MM.1S (cell line): ENCODE measurements at regions not wholly inside any gene's neighbourhood (a gene's known extent, or its start where the extent isn't known, plus 50 kb on each side); places are given as distances from the start of the nearest gene placed in this dataset.

Experiments used
- CTCF ChIP-seq: fragments of 300-600 bp; sonication (generic); IDR thresholded peaks from 2 replicates; pipeline ENCODE4 v1.5.1; 2016; ENCODE audit warnings: antibody characterized with exemption, low read length, mixed read lengths
- EZH2 ChIP-seq: fragments of 300-600 bp; sonication (generic); optimal IDR thresholded peaks from 2 replicates; pipeline ENCODE3; 2017; ENCODE audit warnings: low read depth, mild to moderate bottlenecking, antibody characterized with exemption, low read length, mixed read lengths
- EZH2phosphoT487 ChIP-seq: fragments of 300-600 bp; sonication (generic); IDR thresholded peaks from 2 replicates; pipeline ENCODE4 v1.6.1; 2018; ENCODE audit warnings: antibody characterized with exemption, low read length

GRCh38 chr2:12652723-12653122, 64.0 kb upstream of the TRIB2 start:
- TF ChIP-seq CTCF: no peak
- TF ChIP-seq EZH2: no peak
- no peak for TF ChIP-seq EZH2phosphoT487
